ENCODE measurements at regions not wholly inside any gene's neighbourhood (a gene's known extent, or its start where the extent isn't known, plus 50 kb on each side); places are given as distances from the start of the nearest gene placed in this dataset.
"Not testable (repeated sequence)": the region's sequence is repeated elsewhere in the genome, so short reads cannot be mapped to it uniquely, and the experiment has no call there.

GRCh38 chrX:40845331-40845911 lies 110.1 kb upstream of the MED14 start:
- in situ Hi-C loops (cut with HindIII; ENCODE audit: low pct_unique_long_range_greater_than_20kb, low sequenced_read_pairs): no loop called here
- no peak for DNase-seq (ENCODE audit: low read depth, low spot score)

- in situ Hi-C loops (cut with HindIII; ENCODE audit: low pct_unique_long_range_greater_than_20kb, low sequenced_read_pairs): no loop called here
- no peak for DNase-seq (ENCODE audit: low read depth, low spot score)
Measured at GRCh38 chrX:40849906-40850823, 114.8 kb upstream of the MED14 start.

GRCh38 chrX:40852586-40852985 lies 117.2 kb upstream of the MED14 start:
- DNase-seq (ENCODE audit: low read depth, low spot score): no peak
- in situ Hi-C loops (cut with HindIII; ENCODE audit: low pct_unique_long_range_greater_than_20kb, low sequenced_read_pairs): no loop called here

GRCh38 chrX:40853004-40853815 lies 117.9 kb upstream of the MED14 start:
- in situ Hi-C loops (cut with HindIII; ENCODE audit: low pct_unique_long_range_greater_than_20kb, low sequenced_read_pairs): no loop called here
- no peak for DNase-seq (ENCODE audit: low read depth, low spot score)

- no peak for DNase-seq (ENCODE audit: low read depth, low spot score)
- in situ Hi-C loops (cut with HindIII; ENCODE audit: low pct_unique_long_range_greater_than_20kb, low sequenced_read_pairs): no loop called here
Measured at GRCh38 chrX:40853816-40854123, 118.4 kb upstream of the MED14 start.

- in situ Hi-C loops (cut with HindIII; ENCODE audit: low pct_unique_long_range_greater_than_20kb, low sequenced_read_pairs): no loop called here
- no peak for DNase-seq (ENCODE audit: low read depth, low spot score)
Measured at GRCh38 chrX:40854242-40854641, 118.9 kb upstream of the MED14 start.

GRCh38 chrX:40855411-40855810 lies 120.1 kb upstream of the MED14 start:
- in situ Hi-C loops (cut with HindIII; ENCODE audit: low pct_unique_long_range_greater_than_20kb, low sequenced_read_pairs): no loop called here
- no peak for DNase-seq (ENCODE audit: low read depth, low spot score)

- DNase-seq (ENCODE audit: low read depth, low spot score): no peak
- in situ Hi-C loops (cut with HindIII; ENCODE audit: low pct_unique_long_range_greater_than_20kb, low sequenced_read_pairs): no loop called here
Measured at GRCh38 chrX:40855932-40856515, 120.7 kb upstream of the MED14 start.

GRCh38 chrX:40861952-40862554 lies 126.7 kb upstream of the MED14 start:
- DNase-seq (ENCODE audit: low read depth, low spot score); in situ Hi-C loops (cut with HindIII; ENCODE audit: low pct_unique_long_range_greater_than_20kb, low sequenced_read_pairs): not testable (repeated sequence)

GRCh38 chrX:40863260-40863659 lies 127.9 kb upstream of the MED14 start:
- in situ Hi-C loops (cut with HindIII; ENCODE audit: low pct_unique_long_range_greater_than_20kb, low sequenced_read_pairs); DNase-seq (ENCODE audit: low read depth, low spot score): not testable (repeated sequence)

GRCh38 chrX:40863671-40864070 lies 128.3 kb upstream of the MED14 start:
- DNase-seq (ENCODE audit: low read depth, low spot score): no peak
- in situ Hi-C loops (cut with HindIII; ENCODE audit: low pct_unique_long_range_greater_than_20kb, low sequenced_read_pairs): no loop called here

- DNase-seq (ENCODE audit: low read depth, low spot score): no peak
- in situ Hi-C loops (cut with HindIII; ENCODE audit: low pct_unique_long_range_greater_than_20kb, low sequenced_read_pairs): no loop called here
Measured at GRCh38 chrX:40864972-40865371, 129.6 kb upstream of the MED14 start.

GRCh38 chrX:40866893-40867292 lies 131.6 kb upstream of the MED14 start:
- in situ Hi-C loops (cut with HindIII; ENCODE audit: low pct_unique_long_range_greater_than_20kb, low sequenced_read_pairs): no loop called here
- no peak for DNase-seq (ENCODE audit: low read depth, low spot score)

GRCh38 chrX:40867352-40867751 lies 132.0 kb upstream of the MED14 start:
- in situ Hi-C loops (cut with HindIII; ENCODE audit: low pct_unique_long_range_greater_than_20kb, low sequenced_read_pairs): no loop called here
- DNase-seq (ENCODE audit: low read depth, low spot score): peak; percentile 48

GRCh38 chrX:40868868-40869267 lies 133.5 kb upstream of the MED14 start:
- DNase-seq (ENCODE audit: low read depth, low spot score): no peak
- in situ Hi-C loops (cut with HindIII; ENCODE audit: low pct_unique_long_range_greater_than_20kb, low sequenced_read_pairs): no loop called here

- DNase-seq (ENCODE audit: low read depth, low spot score); in situ Hi-C loops (cut with HindIII; ENCODE audit: low pct_unique_long_range_greater_than_20kb, low sequenced_read_pairs): not testable (repeated sequence)
Measured at GRCh38 chrX:40870982-40871381, 135.6 kb upstream of the MED14 start.

- no peak for DNase-seq (ENCODE audit: low read depth, low spot score)
- in situ Hi-C loops (cut with HindIII; ENCODE audit: low pct_unique_long_range_greater_than_20kb, low sequenced_read_pairs): no loop called here
Measured at GRCh38 chrX:40871385-40872082, 136.2 kb upstream of the MED14 start.

All from SK-MEL-5 (cell line).